Endothelial cell of umbilical vein (primary cell): ENCODE measurements at regions not wholly inside any gene's neighbourhood (a gene's known extent, or its start where the extent isn't known, plus 50 kb on each side); places are given as distances from the start of the nearest gene placed in this dataset.

Experiments
- EZH2 ChIP-seq: IDR thresholded peaks from 2 replicates; pipeline ENCODE4 v1.6.1; 2012; ENCODE audit warnings: borderline replicate concordance, low read depth, mild to moderate bottlenecking, moderate library complexity, low read length, inconsistent platforms; ENCODE audit not compliant: severe bottlenecking
- FOS ChIP-seq: IDR thresholded peaks from 2 replicates; pipeline ENCODE4 v1.6.1; 2011; ENCODE audit warnings: mild to moderate bottlenecking, low read length, moderate library complexity, borderline replicate concordance; ENCODE audit not compliant: insufficient read depth
- GATA2 ChIP-seq: IDR thresholded peaks from 2 replicates; pipeline ENCODE4 v1.7.0; 2011; ENCODE audit warnings: low read depth, mild to moderate bottlenecking, moderate library complexity, mixed read lengths, low read length; ENCODE audit not compliant: insufficient read length, insufficient read depth
- JUN ChIP-seq: IDR thresholded peaks from 2 replicates; pipeline ENCODE4 v1.6.1; 2011; ENCODE audit warnings: borderline replicate concordance, low read depth; ENCODE audit not compliant: insufficient read length, insufficient read depth
- MYC ChIP-seq: IDR thresholded peaks from one replicate; pipeline ENCODE4 v1.6.1; 2011; ENCODE audit warnings: mild to moderate bottlenecking, low read depth, low read length
- POLR2A ChIP-seq: IDR thresholded peaks from 2 replicates; pipeline ENCODE4 v1.6.1; 2012; ENCODE audit warnings: low read depth, mild to moderate bottlenecking, control low read depth, low read length
- POLR2AphosphoS5 ChIP-seq: IDR thresholded peaks from 2 replicates; pipeline ENCODE4 v1.6.1; 2012; ENCODE audit warnings: low read depth, mild to moderate bottlenecking, control low read depth, low read length, moderate library complexity; ENCODE audit not compliant: insufficient read depth
- TF ChIP-seq, protein P1 (sequence below), 2 donors: IDR thresholded peaks; 1 replicate in 1 of 2; 2 replicates in 1 of 2; pipeline ENCODE4 v1.5.1; 2011; ENCODE audit warnings: low read length in 2 of 2, mild to moderate bottlenecking in 2 of 2, moderate library complexity in 2 of 2, control low read depth in 1 of 2, inconsistent platforms in 1 of 2, low read depth in 1 of 2; ENCODE audit not compliant: insufficient read depth in 1 of 2; ENCODE audit errors: extremely low read depth in 1 of 2
- TF ChIP-seq, protein P2 (sequence below): IDR thresholded peaks from 2 replicates; pipeline ENCODE4 v1.6.1; 2011; ENCODE audit not compliant: insufficient read depth, insufficient read length

DNA sequence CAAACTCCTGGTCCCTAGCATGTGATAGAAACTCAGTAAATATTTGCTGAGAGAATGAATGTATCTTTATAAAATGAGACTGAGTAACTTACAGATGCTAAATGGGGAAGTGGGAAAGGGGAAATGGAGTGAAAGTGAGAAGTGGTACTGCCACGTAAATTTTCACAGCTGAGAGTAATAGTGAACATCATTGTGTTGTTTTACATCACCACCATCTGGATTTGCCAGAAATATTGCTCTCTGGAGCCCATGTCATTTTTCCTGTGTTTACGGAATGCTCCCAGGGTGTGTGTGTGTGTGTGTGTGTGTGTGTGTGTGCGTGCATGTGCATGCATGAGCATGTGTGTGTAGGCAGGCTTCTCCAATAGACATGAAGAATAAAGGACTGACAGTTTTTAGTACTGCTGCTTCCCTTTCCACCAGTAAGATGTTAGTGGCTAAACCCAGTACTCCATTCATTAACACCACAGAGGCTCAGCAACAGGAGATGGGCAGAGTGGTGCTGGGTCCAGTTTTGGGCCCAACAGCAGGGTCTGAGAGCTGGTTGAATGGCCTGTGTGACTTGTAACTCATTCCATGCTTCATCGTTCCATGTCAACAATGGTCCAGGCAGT lies 57.3 kb downstream of the DIPK2A start:
- TF ChIP-seq JUN (no peak), FOS (no peak), POLR2A (no peak), EZH2 (no peak), MYC (no peak), POLR2AphosphoS5 (no peak), GATA2 (no peak)
- TF ChIP-seq, protein P1, sequence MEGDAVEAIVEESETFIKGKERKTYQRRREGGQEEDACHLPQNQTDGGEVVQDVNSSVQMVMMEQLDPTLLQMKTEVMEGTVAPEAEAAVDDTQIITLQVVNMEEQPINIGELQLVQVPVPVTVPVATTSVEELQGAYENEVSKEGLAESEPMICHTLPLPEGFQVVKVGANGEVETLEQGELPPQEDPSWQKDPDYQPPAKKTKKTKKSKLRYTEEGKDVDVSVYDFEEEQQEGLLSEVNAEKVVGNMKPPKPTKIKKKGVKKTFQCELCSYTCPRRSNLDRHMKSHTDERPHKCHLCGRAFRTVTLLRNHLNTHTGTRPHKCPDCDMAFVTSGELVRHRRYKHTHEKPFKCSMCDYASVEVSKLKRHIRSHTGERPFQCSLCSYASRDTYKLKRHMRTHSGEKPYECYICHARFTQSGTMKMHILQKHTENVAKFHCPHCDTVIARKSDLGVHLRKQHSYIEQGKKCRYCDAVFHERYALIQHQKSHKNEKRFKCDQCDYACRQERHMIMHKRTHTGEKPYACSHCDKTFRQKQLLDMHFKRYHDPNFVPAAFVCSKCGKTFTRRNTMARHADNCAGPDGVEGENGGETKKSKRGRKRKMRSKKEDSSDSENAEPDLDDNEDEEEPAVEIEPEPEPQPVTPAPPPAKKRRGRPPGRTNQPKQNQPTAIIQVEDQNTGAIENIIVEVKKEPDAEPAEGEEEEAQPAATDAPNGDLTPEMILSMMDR (IDR thresholded peaks at IDR 0.05; ENCODE audit: extremely low read depth in 1 of 2, insufficient read depth in 1 of 2, low read depth in 1 of 2, low read length in 2 of 2): no peak
- TF ChIP-seq, protein P2, sequence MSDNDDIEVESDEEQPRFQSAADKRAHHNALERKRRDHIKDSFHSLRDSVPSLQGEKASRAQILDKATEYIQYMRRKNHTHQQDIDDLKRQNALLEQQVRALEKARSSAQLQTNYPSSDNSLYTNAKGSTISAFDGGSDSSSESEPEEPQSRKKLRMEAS: no peak
